ENCODE measurements at regions not wholly inside any gene's neighbourhood (a gene's known extent, or its start where the extent isn't known, plus 50 kb on each side); places are given as distances from the start of the nearest gene placed in this dataset.

GRCh38 chr14:58923751-58924405, 264.6 kb upstream of the DAAM1 start:
- Histone ChIP-seq H3K36me3 (ENCODE audit: control insufficient read depth, insufficient read depth, low read length) (no peaks in the 10 kb centered on the region), H3K9me3 (ENCODE audit: control insufficient read depth, low read length) (no peaks in the 10 kb centered on the region), H3K4me3 (ENCODE audit: low read length) (no peak overlapping the region), H3K4me1 (ENCODE audit: control insufficient read depth, insufficient read depth, low read length) (no peaks in the 10 kb centered on the region), H3K9ac (ENCODE audit: low read length) (no peak overlapping the region), H3K27me3 (ENCODE audit: control insufficient read depth, insufficient read depth, low read length) (no peaks in the 10 kb centered on the region)

- Histone ChIP-seq H3K4me1 (ENCODE audit: control insufficient read depth, insufficient read depth, low read length) (no peaks in the 10 kb centered on the region), H3K36me3 (ENCODE audit: control insufficient read depth, insufficient read depth, low read length) (no peaks in the 10 kb centered on the region), H3K9ac (ENCODE audit: low read length) (no peak overlapping the region), H3K27me3 (ENCODE audit: control insufficient read depth, insufficient read depth, low read length) (no peaks in the 10 kb centered on the region), H3K4me3 (ENCODE audit: low read length) (no peak overlapping the region), H3K9me3 (ENCODE audit: control insufficient read depth, low read length) (no peaks in the 10 kb centered on the region)
Measured at GRCh38 chr14:58941629-58942028, 246.8 kb upstream of the DAAM1 start.

DNA sequence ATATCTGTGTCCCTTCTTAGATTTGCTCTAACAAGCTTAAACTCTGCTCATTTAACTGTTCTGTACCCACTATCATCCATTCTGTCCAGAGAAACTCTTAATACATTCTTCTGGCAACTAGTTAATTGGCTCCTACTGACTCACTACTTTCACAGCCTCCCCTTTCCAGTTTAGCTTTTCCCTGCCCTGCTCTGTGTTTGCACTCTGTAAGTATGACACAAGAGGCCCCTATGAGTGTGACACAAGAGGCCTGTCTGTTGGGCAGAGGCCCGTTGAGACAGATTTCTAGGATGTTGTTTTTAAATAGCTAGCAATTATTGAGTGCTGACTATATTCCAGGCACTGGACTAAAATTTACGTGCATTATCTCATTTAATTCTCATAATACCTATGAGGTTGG, 246.0 kb upstream of the DAAM1 start:
- no peaks in the 10 kb centered on the region for H3K27me3 ChIP-seq (ENCODE audit: control insufficient read depth, insufficient read depth, low read length)

DNA sequence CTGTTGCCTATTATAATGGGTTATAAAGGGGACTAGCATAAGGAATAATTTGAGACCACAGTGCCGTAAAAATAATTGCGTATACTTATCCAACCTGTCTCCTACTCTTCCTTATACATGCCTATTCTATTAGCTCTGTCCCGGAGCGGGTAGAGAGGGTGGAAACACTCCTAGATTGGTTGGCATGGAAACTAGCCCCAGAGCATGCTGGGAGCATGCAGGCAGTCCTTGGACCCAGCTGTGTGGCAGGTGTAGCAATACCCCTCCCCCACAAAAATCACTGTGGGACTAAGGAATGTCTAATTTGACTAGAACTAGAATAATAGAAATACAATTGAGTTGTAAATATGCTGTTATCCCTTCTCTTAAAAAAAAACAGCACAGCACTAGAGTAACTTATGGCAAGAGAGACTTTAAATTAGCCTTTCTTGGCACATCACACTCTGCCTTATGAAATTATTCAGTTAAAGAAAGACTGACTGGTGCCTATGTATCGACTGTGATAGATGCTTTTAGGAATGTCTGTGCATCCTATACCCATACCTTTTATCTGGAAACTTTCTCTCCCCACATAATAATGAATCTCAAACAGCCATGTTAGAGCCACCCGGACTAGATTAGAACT, 244.0 kb upstream of the DAAM1 start:
- H3K27me3 ChIP-seq (ENCODE audit: control insufficient read depth, insufficient read depth, low read length) = no peaks in the 10 kb centered on the region
- no peaks in the 10 kb centered on the region for H3K4me1 ChIP-seq (ENCODE audit: control insufficient read depth, insufficient read depth, low read length)
- no peaks in the 10 kb centered on the region for H3K9me3 ChIP-seq (ENCODE audit: control insufficient read depth, low read length)
- no peaks in the 10 kb centered on the region for H3K36me3 ChIP-seq (ENCODE audit: control insufficient read depth, insufficient read depth, low read length)
- H3K9ac ChIP-seq (ENCODE audit: low read length) = no peak overlapping the region
- no peak overlapping the region for H3K4me3 ChIP-seq (ENCODE audit: low read length)

More for the DNA sequence above, 246.0 kb upstream of the DAAM1 start:
- H3K4me1 ChIP-seq (ENCODE audit: control insufficient read depth, insufficient read depth, low read length) = no peaks in the 10 kb centered on the region
- H3K9me3 ChIP-seq (ENCODE audit: control insufficient read depth, low read length) = no peaks in the 10 kb centered on the region
- no peak overlapping the region for H3K9ac ChIP-seq (ENCODE audit: low read length)
- H3K4me3 ChIP-seq (ENCODE audit: low read length) = no peak overlapping the region
- H3K36me3 ChIP-seq (ENCODE audit: control insufficient read depth, insufficient read depth, low read length) = no peaks in the 10 kb centered on the region

DNA sequence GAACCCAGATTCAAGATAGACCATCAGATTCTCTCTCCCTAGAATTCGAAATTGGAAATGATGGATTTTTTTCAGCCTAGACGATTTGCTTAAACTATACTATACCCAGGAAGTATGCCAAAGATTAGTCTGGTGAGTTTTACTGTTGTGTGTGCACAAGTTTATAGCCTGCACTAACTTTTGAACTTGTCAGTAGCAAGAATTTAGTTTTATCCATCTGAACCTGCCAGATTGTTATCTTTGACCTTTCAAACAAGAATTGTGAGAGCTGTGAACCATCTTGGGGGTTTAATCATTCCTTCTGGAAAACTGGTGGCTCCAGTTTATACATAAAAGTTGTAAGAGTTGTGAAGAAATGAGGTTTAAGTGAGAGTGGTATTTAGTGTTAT, 243.5 kb upstream of the DAAM1 start:
- Histone ChIP-seq H3K27me3 (ENCODE audit: control insufficient read depth, insufficient read depth, low read length) (no peaks in the 10 kb centered on the region), H3K9me3 (ENCODE audit: control insufficient read depth, low read length) (no peaks in the 10 kb centered on the region), H3K4me1 (ENCODE audit: control insufficient read depth, insufficient read depth, low read length) (no peaks in the 10 kb centered on the region)

DNA sequence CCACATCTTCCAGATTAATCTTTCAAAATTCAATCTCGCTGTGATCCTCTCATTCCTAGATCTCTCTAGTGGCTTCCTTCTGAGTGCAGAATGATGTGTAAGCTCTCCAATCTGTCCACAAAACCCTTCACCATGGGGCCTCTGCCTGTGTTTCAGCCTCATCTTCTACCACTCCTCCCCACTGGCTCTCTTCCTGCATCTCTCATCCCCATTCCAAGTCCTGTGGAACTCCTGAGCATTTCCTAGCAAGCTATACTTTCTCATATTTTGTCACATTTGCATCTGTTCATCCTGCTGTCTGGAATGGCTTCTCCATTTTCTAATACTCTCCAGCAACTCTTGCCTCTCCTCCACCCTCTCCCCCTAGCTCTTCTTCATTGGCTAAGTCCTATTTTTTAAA, 242.0 kb upstream of the DAAM1 start:
- no peaks in the 10 kb centered on the region for H3K9me3 ChIP-seq (ENCODE audit: control insufficient read depth, low read length)
- H3K4me3 ChIP-seq (ENCODE audit: low read length) = no peak overlapping the region

More for the DNA sequence above, 243.5 kb upstream of the DAAM1 start:
- Histone ChIP-seq H3K9ac (ENCODE audit: low read length) (no peak overlapping the region), H3K4me3 (ENCODE audit: low read length) (no peak overlapping the region), H3K36me3 (ENCODE audit: control insufficient read depth, insufficient read depth, low read length) (no peaks in the 10 kb centered on the region)

DNA sequence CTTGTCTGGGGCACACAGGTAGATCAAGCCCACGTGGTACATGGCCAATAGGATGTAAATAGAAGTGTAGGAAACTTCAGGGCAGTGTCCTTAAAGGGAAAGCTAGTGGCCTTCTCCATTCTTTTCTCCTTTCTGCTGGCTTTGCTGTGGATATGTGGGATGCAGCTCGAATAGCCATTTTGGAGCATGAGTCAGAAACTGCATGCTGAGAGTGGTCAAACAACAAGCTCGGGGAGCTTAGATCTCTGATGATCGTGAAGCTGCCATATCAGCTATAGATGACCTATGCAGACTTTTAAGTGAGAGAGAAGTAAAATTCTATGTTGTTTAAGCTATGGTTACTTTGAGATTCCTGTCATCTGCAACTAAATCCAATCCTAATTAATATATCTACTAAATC, 241.3 kb upstream of the DAAM1 start:
- Histone ChIP-seq H3K4me1 (ENCODE audit: control insufficient read depth, insufficient read depth, low read length) (no peaks in the 10 kb centered on the region), H3K9me3 (ENCODE audit: control insufficient read depth, low read length) (no peaks in the 10 kb centered on the region), H3K36me3 (ENCODE audit: control insufficient read depth, insufficient read depth, low read length) (no peaks in the 10 kb centered on the region), H3K9ac (ENCODE audit: low read length) (no peak overlapping the region), H3K4me3 (ENCODE audit: low read length) (no peak overlapping the region), H3K27me3 (ENCODE audit: control insufficient read depth, insufficient read depth, low read length) (no peaks in the 10 kb centered on the region)

More for the DNA sequence above, 242.0 kb upstream of the DAAM1 start:
- Histone ChIP-seq H3K27me3 (ENCODE audit: control insufficient read depth, insufficient read depth, low read length) (no peaks in the 10 kb centered on the region), H3K9ac (ENCODE audit: low read length) (no peak overlapping the region), H3K36me3 (ENCODE audit: control insufficient read depth, insufficient read depth, low read length) (no peaks in the 10 kb centered on the region), H3K4me1 (ENCODE audit: control insufficient read depth, insufficient read depth, low read length) (no peaks in the 10 kb centered on the region)

- Histone ChIP-seq H3K36me3 (ENCODE audit: control insufficient read depth, insufficient read depth, low read length) (no peaks in the 10 kb centered on the region), H3K4me1 (ENCODE audit: control insufficient read depth, insufficient read depth, low read length) (no peaks in the 10 kb centered on the region), H3K9me3 (ENCODE audit: control insufficient read depth, low read length) (no peaks in the 10 kb centered on the region), H3K27me3 (ENCODE audit: control insufficient read depth, insufficient read depth, low read length) (no peaks in the 10 kb centered on the region), H3K9ac (ENCODE audit: low read length) (no peak overlapping the region), H3K4me3 (ENCODE audit: low read length) (no peak overlapping the region)
Measured at GRCh38 chr14:58947814-58948445, 240.5 kb upstream of the DAAM1 start.

DNA sequence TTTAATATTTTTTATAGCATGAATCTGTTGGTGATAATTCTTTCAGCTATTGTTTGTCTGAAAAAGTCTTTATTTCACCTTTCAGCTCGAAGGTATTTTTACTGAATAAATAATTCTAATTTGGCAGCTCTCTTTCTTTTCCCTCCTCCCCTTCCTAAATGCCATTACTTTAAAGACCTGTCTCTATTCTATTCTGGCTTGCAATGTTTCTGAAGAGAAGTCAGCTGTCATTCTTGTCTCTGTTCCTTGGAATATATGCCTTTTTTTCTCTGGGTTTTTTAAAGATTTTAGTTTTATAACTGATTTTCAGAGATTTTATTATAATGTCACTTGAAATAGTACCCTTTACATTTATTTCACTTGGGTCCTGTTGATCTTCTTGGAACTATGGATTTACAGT, 237.9 kb upstream of the DAAM1 start:
- no peaks in the 10 kb centered on the region for H3K9me3 ChIP-seq (ENCODE audit: control insufficient read depth, low read length)
- no peak overlapping the region for H3K4me3 ChIP-seq (ENCODE audit: low read length)
- H3K36me3 ChIP-seq (ENCODE audit: control insufficient read depth, insufficient read depth, low read length) = no peaks in the 10 kb centered on the region
- H3K9ac ChIP-seq (ENCODE audit: low read length) = no peak overlapping the region
- no peaks in the 10 kb centered on the region for H3K4me1 ChIP-seq (ENCODE audit: control insufficient read depth, insufficient read depth, low read length)
- no peaks in the 10 kb centered on the region for H3K27me3 ChIP-seq (ENCODE audit: control insufficient read depth, insufficient read depth, low read length)

DNA sequence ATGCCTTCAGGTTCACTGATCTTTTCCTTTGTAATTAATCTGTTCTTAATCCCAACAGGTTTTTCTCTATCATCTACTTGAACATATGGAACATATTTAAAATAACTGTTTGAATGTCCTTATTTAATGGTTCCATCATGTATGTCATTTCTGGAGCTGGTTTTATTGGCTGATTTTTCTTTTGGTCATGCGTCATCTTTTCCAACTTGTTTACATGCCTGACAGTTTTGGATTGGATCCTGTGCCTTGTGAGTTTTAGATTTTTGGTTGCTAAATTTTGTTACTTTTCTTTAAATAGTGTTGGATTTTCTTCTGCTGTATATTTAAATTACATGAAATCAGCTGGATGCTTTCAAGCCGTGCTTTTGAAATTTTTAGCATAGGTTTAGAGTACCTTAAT, 237.3 kb upstream of the DAAM1 start:
- Histone ChIP-seq H3K36me3 (ENCODE audit: control insufficient read depth, insufficient read depth, low read length) (no peaks in the 10 kb centered on the region), H3K4me3 (ENCODE audit: low read length) (no peak overlapping the region)

GRCh38 chr14:58954052-58954451, 234.4 kb upstream of the DAAM1 start:
- H3K9ac ChIP-seq (ENCODE audit: low read length) = no peak overlapping the region
- no peaks in the 10 kb centered on the region for H3K4me1 ChIP-seq (ENCODE audit: control insufficient read depth, insufficient read depth, low read length)
- H3K9me3 ChIP-seq (ENCODE audit: control insufficient read depth, low read length) = no peaks in the 10 kb centered on the region
- H3K36me3 ChIP-seq (ENCODE audit: control insufficient read depth, insufficient read depth, low read length) = no peaks in the 10 kb centered on the region
- H3K27me3 ChIP-seq (ENCODE audit: control insufficient read depth, insufficient read depth, low read length) = no peaks in the 10 kb centered on the region
- H3K4me3 ChIP-seq (ENCODE audit: low read length) = no peak overlapping the region

More for the DNA sequence above, 237.3 kb upstream of the DAAM1 start:
- Histone ChIP-seq H3K27me3 (ENCODE audit: control insufficient read depth, insufficient read depth, low read length) (no peaks in the 10 kb centered on the region), H3K4me1 (ENCODE audit: control insufficient read depth, insufficient read depth, low read length) (no peaks in the 10 kb centered on the region), H3K9ac (ENCODE audit: low read length) (no peak overlapping the region), H3K9me3 (ENCODE audit: control insufficient read depth, low read length) (no peaks in the 10 kb centered on the region)
